Caco-2 (cell line): ENCODE measurements at regions not wholly inside any gene's neighbourhood (a gene's known extent, or its start where the extent isn't known, plus 50 kb on each side); places are given as distances from the start of the nearest gene placed in this dataset.

Source experiments
- BruUV-seq: library from RNA; stranded (reverse); fragments of 400-500 nt; replicated peaks from 2 replicates; lab custom pipeline; 2021; lab: Mats Ljungman, UMichigan
- CTCF ChIA-PET: fragments of 300-600 bp; sonication (Branson Sonifier 250); formaldehyde crosslinking; loops from one replicate; lab custom pipeline; 2022; ENCODE audit warnings: antibody characterized with exemption; lab: Charles Lee
- POLR2A ChIA-PET: fragments of 300-600 bp; sonication (Branson Sonifier 250); formaldehyde crosslinking; loops from one replicate; lab custom pipeline; 2022; ENCODE audit warnings: antibody characterized with exemption; lab: Charles Lee
- DNase-seq, 2 experiments: peaks; one replicate each; pipeline versions ENCODE4 v3.0.0 to v3.0.0-alpha.2; 2020 to 2022
- H3K27me3 ChIP-seq: replicated peaks from 2 replicates; pipeline ENCODE4 v1.6.0; 2011; ENCODE audit warnings: low read length; ENCODE audit not compliant: control insufficient read depth, insufficient read depth
- H3K36me3 ChIP-seq: 2 replicates; pipeline ENCODE4 v1.5.1; 2011; ENCODE audit warnings: low read length; ENCODE audit not compliant: control insufficient read depth, insufficient read depth
- H3K4me1 ChIP-seq: fragments of 250-450 bp; sonication (Bioruptor Pico); 2 replicates; pipeline ENCODE4 v1.5.1; 2020; ENCODE audit warnings: mild to moderate bottlenecking
- H3K4me3 ChIP-seq: 2 replicates; pipeline ENCODE4 v1.5.1; 2011; ENCODE audit warnings: low read depth, mild to moderate bottlenecking, control low read depth, low read length
- H3K9me3 ChIP-seq: fragments of 250-450 bp; sonication (Bioruptor Pico); 2 replicates; pipeline ENCODE4 v1.5.1; 2020; ENCODE audit warnings: mild to moderate bottlenecking, moderate library complexity
- H3K27ac Mint-ChIP-seq: one replicate; pipeline ENCODE4 v1.8.0; 2022; ENCODE audit warnings: mixed read lengths; ENCODE audit not compliant: unreplicated experiment
- H3K27me3 Mint-ChIP-seq: one replicate; pipeline ENCODE4 v1.8.0; 2022; ENCODE audit warnings: mixed read lengths; ENCODE audit not compliant: insufficient read depth, unreplicated experiment
- H3K36me3 Mint-ChIP-seq: one replicate; pipeline ENCODE4 v1.8.0; 2022; ENCODE audit warnings: mild to moderate bottlenecking, mixed read lengths; ENCODE audit not compliant: insufficient read depth, unreplicated experiment
- H3K4me1 Mint-ChIP-seq: one replicate; pipeline ENCODE4 v1.8.0; 2022; ENCODE audit warnings: low read depth, mixed read lengths; ENCODE audit not compliant: unreplicated experiment
- H3K4me3 Mint-ChIP-seq: one replicate; pipeline ENCODE4 v1.8.0; 2022; ENCODE audit warnings: mild to moderate bottlenecking, moderate library complexity, mixed read lengths; ENCODE audit not compliant: unreplicated experiment
- H3K9me3 Mint-ChIP-seq: one replicate; pipeline ENCODE4 v1.8.0; 2022; ENCODE audit warnings: mixed read lengths; ENCODE audit not compliant: unreplicated experiment
- intact Hi-C: fragments of 100-400 bp; cut with micrococcal nuclease; formaldehyde crosslinking; loops from one replicate; pipeline ENCODE4 v1.10.0; 2022; ENCODE audit not compliant: unreplicated experiment
- TF ChIP-seq, protein P1 (sequence below), 2 experiments: fragments of 200-600 bp in 1 of 2; IDR thresholded peaks; 1 replicate in 1 of 2; 2 replicates in 1 of 2; pipeline versions ENCODE4 v1.5.1 to v1.8.0; 2011 to 2022; ENCODE audit warnings: antibody characterized with exemption in 1 of 2, control low read depth in 1 of 2, inconsistent platforms in 1 of 2, low read depth in 1 of 2, low read length in 1 of 2, mild to moderate bottlenecking in 1 of 2, moderate library complexity in 1 of 2; ENCODE audit not compliant: insufficient read depth in 1 of 2, severe bottlenecking in 1 of 2, unreplicated experiment in 1 of 2

DNA sequence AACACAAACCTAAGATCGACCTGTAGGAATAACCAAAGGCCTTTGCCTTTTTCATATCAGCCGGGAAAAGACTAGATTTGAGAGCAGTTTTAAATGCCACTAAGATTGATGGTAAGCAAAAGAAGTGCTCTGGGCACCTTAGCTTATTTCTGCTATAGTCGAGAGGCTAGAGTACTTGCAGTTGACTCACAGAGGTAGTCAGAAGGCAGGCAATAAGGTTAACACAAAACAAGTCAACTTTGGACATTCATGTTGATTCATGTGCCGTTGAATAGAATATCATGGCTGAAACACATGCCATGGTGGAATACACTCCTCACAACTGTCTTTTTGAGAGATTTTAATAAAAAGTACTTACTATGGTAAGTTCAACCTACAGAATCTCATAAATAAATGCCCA is 507.6 kb downstream of the ZEB2 start:
- intact Hi-C loops, result no loop called here
- CTCF ChIA-PET, result no interaction called here

DNA sequence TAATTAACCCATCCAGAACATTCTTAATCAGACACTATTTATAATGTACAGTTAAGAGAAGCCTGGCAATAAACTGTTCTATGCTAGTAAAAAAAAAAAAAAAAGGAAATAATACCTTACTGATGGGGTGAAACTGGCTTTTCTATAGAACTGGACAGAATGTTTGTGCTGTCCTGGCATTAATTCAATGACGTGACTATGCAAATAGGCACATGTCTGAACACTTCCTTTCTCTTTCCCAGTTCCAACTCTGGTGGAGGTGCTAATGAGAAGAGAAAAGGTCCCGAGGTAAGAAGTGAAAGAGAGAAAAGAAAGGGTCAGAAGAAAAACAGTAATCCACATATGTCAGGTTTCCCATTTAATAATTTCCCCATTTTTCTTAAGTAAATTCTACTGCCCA is 508.4 kb downstream of the ZEB2 start:
- Histone ChIP-seq H3K4me3 (no peak overlapping the region), H3K4me1 (no peaks in the 10 kb centered on the region), H3K27me3 (no peaks in the 10 kb centered on the region), H3K36me3 (no peaks in the 10 kb centered on the region), H3K9me3 (no peaks in the 10 kb centered on the region)
- POLR2A ChIA-PET, result no interaction called here
- Mint-ChIP-seq H3K27ac (no peak overlapping the region), H3K4me3 (no peak overlapping the region), H3K4me1 (no peaks in the 10 kb centered on the region), H3K27me3 (no peaks in the 10 kb centered on the region), H3K9me3 (no peaks in the 10 kb centered on the region), H3K36me3 (no peaks in the 10 kb centered on the region)
- CTCF ChIA-PET, result no interaction called here
- no TSS peak for BruUV-seq
- intact Hi-C loops, result no loop called here
- TF ChIP-seq, protein P1, sequence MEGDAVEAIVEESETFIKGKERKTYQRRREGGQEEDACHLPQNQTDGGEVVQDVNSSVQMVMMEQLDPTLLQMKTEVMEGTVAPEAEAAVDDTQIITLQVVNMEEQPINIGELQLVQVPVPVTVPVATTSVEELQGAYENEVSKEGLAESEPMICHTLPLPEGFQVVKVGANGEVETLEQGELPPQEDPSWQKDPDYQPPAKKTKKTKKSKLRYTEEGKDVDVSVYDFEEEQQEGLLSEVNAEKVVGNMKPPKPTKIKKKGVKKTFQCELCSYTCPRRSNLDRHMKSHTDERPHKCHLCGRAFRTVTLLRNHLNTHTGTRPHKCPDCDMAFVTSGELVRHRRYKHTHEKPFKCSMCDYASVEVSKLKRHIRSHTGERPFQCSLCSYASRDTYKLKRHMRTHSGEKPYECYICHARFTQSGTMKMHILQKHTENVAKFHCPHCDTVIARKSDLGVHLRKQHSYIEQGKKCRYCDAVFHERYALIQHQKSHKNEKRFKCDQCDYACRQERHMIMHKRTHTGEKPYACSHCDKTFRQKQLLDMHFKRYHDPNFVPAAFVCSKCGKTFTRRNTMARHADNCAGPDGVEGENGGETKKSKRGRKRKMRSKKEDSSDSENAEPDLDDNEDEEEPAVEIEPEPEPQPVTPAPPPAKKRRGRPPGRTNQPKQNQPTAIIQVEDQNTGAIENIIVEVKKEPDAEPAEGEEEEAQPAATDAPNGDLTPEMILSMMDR (IDR thresholded peaks at IDR 0.05; ENCODE audit: insufficient read depth in 1 of 2, low read depth in 1 of 2, low read length in 1 of 2, severe bottlenecking in 1 of 2, unreplicated experiment in 1 of 2), result no peak
- no peak for DNase-seq

More for the DNA sequence above, 507.6 kb downstream of the ZEB2 start:
- Mint-ChIP-seq H3K9me3 (no peaks in the 10 kb centered on the region), H3K4me3 (no peak overlapping the region), H3K36me3 (no peaks in the 10 kb centered on the region), H3K27me3 (no peaks in the 10 kb centered on the region), H3K27ac (no peak overlapping the region), H3K4me1 (no peaks in the 10 kb centered on the region)
- H3K27me3 ChIP-seq, result no peaks in the 10 kb centered on the region
- no peak overlapping the region for H3K4me3 ChIP-seq
- DNase-seq, result no peak
- no peaks in the 10 kb centered on the region for H3K4me1 ChIP-seq
- no peaks in the 10 kb centered on the region for H3K9me3 ChIP-seq
- H3K36me3 ChIP-seq, result no peaks in the 10 kb centered on the region
- POLR2A ChIA-PET, result no interaction called here
- no TSS peak for BruUV-seq
- TF ChIP-seq, protein P1 (IDR thresholded peaks at IDR 0.05; ENCODE audit: insufficient read depth in 1 of 2, low read depth in 1 of 2, low read length in 1 of 2, severe bottlenecking in 1 of 2, unreplicated experiment in 1 of 2), result no peak

DNA sequence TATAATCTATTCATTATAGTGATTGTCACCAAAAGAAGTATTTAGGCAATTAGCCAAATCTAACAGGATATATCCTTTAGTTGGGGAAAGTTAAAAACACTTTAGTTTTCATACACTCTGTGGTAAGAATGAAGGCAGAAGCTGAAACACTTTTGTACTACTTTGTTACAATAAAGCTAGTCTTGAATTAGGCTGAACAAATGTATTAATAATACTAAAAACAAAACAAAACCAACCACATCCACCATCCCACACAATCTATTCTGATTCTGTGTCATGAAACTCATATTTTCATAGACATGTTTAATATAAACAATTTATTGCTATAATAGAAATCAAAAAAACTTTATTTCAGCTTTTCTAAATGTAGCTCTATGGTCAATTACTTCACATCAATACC is 508.8 kb downstream of the ZEB2 start:
- DNase-seq, result no peak
- Mint-ChIP-seq H3K4me3 (no peak overlapping the region), H3K4me1 (no peaks in the 10 kb centered on the region), H3K9me3 (no peaks in the 10 kb centered on the region), H3K27ac (no peak overlapping the region), H3K36me3 (no peaks in the 10 kb centered on the region), H3K27me3 (no peaks in the 10 kb centered on the region)
- CTCF ChIA-PET, result no interaction called here
- no peaks in the 10 kb centered on the region for H3K27me3 ChIP-seq
- no peak overlapping the region for H3K4me3 ChIP-seq
- no peaks in the 10 kb centered on the region for H3K9me3 ChIP-seq
- intact Hi-C loops, result no loop called here
- no TSS peak for BruUV-seq
- POLR2A ChIA-PET, result no interaction called here
- TF ChIP-seq, protein P1 (IDR thresholded peaks at IDR 0.05; ENCODE audit: insufficient read depth in 1 of 2, low read depth in 1 of 2, low read length in 1 of 2, severe bottlenecking in 1 of 2, unreplicated experiment in 1 of 2), result no peak
- no peaks in the 10 kb centered on the region for H3K4me1 ChIP-seq
- H3K36me3 ChIP-seq, result no peaks in the 10 kb centered on the region
